Gastroesophageal sphincter (tissue), 3 donors: ENCODE measurements at regions not wholly inside any gene's neighbourhood (a gene's known extent, or its start where the extent isn't known, plus 50 kb on each side); places are given as distances from the start of the nearest gene placed in this dataset.

Experiments used
- CTCF ChIP-seq, 4 experiments: fragments of 200-600 bp in 2 of 4; fragments of 450-650 bp in 2 of 4; sonication (generic) in 1 of 4; IDR thresholded peaks; one replicate each; pipeline ENCODE4 v1.5.1; 2017 to 2019; ENCODE audit warnings: antibody characterized with exemption in 4 of 4, mild to moderate bottlenecking in 2 of 4, moderate library complexity in 2 of 4
- EP300 ChIP-seq: sonication (generic); formaldehyde crosslinking; IDR thresholded peaks from one replicate; pipeline ENCODE4 v1.6.1; 2017; ENCODE audit warnings: antibody characterized with exemption, mild to moderate bottlenecking
- POLR2A ChIP-seq, 2 donors: fragments of 450-650 bp; IDR thresholded peaks; one replicate each; pipeline ENCODE4 v1.6.1; 2017; ENCODE audit warnings: antibody characterized with exemption in 2 of 2, mild to moderate bottlenecking in 2 of 2, moderate library complexity in 1 of 2
- POLR2AphosphoS5 ChIP-seq: sonication (generic); formaldehyde crosslinking; IDR thresholded peaks from one replicate; pipeline ENCODE4 v1.6.1; 2017; ENCODE audit warnings: antibody characterized with exemption

DNA sequence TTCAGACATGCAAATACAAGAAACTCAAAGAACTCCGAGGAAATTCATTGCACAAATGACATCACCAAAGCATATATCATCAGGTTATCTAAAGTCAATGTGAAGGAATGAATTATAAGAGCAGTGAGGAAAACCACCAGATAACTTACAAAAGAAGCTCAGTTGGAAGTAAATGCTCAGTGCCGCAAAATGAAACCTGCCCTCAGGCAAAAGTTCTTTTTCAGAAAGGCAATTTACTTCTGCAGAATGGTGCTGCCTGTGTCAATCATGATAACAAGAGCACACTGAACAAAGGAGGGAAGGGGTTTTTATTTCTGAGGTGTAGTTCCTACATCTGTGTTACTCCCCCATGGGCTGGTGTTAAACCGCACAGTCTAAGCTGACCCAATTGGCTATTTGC lies 550.6 kb upstream of the SEMA3D start:
- TF ChIP-seq POLR2AphosphoS5 = no peak
- no peak for TF ChIP-seq CTCF (IDR thresholded peaks at IDR 0.05)
- TF ChIP-seq POLR2A (IDR thresholded peaks at IDR 0.05) = no peak
- TF ChIP-seq EP300 = no peak
